ENCODE measurements at regions not wholly inside any gene's neighbourhood (a gene's known extent, or its start where the extent isn't known, plus 50 kb on each side); places are given as distances from the start of the nearest gene placed in this dataset.

- TF ChIP-seq CTCF (IDR thresholded peaks at IDR 0.05; ENCODE audit: low read depth, low read length, poor library complexity, severe bottlenecking) (no peak), EZH2phosphoT487 (IDR thresholded peaks at IDR 0.05; ENCODE audit: borderline replicate concordance, low read length) (no peak)
These were observed 62.2 kb upstream of the ECHDC3 start for GRCh38 chr10:11679946-11680345.
